ENCODE measurements at regions not wholly inside any gene's neighbourhood (a gene's known extent, or its start where the extent isn't known, plus 50 kb on each side); places are given as distances from the start of the nearest gene placed in this dataset.

DNA sequence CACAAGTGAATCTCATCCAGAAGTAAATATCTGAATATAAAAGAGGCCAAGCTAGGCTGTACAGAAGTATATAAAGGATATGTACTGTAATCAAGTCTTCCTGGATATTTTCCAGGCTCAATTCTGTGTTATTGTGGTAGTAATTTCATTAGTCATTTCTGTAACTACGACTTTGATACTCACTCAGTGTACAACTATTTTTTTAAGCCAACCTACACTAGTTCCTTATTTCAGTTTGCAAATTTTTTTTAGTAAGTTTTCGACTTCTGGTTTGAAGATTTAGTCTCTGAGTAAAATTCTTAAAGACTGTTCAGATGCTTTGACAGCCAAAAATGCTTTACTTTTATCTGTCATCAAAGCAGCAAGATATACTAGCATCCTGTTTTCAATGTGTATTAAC lies 130.8 kb downstream of the CAPZA3 start (continued):
- TF ChIP-seq CBX5 (IDR thresholded peaks at IDR 0.05; ENCODE audit: low read depth) (no peak), STAT1 (conservative IDR thresholded peaks at IDR 0.05) (no peak), GATAD2B (conservative IDR thresholded peaks at IDR 0.05; ENCODE audit: low read depth) (no peak)

DNA sequence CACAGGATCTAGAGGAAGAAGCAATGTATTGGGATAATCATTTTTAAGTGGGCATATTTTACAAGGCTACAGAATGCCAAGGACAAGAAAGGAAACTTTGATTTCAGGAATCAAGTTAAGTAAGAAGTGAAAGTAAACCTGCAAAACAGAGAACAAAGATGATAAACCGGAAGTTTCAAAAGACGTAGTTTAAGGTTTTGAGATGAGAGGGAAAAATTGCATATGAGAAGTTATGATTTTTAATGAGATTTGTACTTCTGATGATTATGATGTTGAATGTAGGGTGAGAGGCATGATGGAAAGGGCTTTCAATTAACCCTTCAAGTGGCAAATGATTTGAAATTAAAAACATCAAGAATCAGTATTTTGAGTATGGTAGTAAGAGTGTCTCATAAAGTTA lies 134.9 kb downstream of the CAPZA3 start:
- ATAC-seq (no peak), FAIRE-seq (no peak), DNase-seq (ENCODE audit: low read depth, low spot score) (no peak)
- Histone ChIP-seq H3K27ac (ENCODE audit: control insufficient read depth, insufficient read depth) (no peak overlapping the region), H3K36me3 (ENCODE audit: control insufficient read depth in 2 of 2, insufficient read depth in 2 of 2, low read length in 1 of 2) (no peaks in the 10 kb centered on the region), H2AFZ (ENCODE audit: control insufficient read depth, low read depth, low read length) (no peak overlapping the region), H3K4me3 (no peak overlapping the region), H3K27me3 (replicated peaks in 1 of 2; ENCODE audit: control insufficient read depth in 2 of 2, insufficient read depth in 2 of 2, low read length in 1 of 2) (no peaks in the 10 kb centered on the region), H3K79me2 (ENCODE audit: control insufficient read depth, insufficient read depth, low read length) (no peaks in the 10 kb centered on the region), H3K4me2 (ENCODE audit: control insufficient read depth, insufficient read depth) (no peak overlapping the region), H3K4me1 (ENCODE audit: control insufficient read depth, insufficient read depth, low read length) (no peaks in the 10 kb centered on the region), H3K9me3 (replicated peaks; ENCODE audit: control insufficient read depth, insufficient read depth, low read length) (no peaks in the 10 kb centered on the region), H4K20me1 (ENCODE audit: control insufficient read depth, insufficient read depth) (no peaks in the 10 kb centered on the region), H3K9ac (ENCODE audit: control insufficient read depth, insufficient read depth, low read length) (no peak overlapping the region)
- no TSS peak for BruUV-seq (replicated peaks)
- RAD21 ChIA-PET (ENCODE audit: unreplicated experiment): no interaction called here
- in situ Hi-C loops (cut with MboI) (no loop called here), intact Hi-C loops (cut with micrococcal nuclease; ENCODE audit: unreplicated experiment) (no loop called here)
- no peak for TF ChIP-seq ZNF24 (IDR thresholded peaks at IDR 0.05)
- TF ChIP-seq, protein P1, sequence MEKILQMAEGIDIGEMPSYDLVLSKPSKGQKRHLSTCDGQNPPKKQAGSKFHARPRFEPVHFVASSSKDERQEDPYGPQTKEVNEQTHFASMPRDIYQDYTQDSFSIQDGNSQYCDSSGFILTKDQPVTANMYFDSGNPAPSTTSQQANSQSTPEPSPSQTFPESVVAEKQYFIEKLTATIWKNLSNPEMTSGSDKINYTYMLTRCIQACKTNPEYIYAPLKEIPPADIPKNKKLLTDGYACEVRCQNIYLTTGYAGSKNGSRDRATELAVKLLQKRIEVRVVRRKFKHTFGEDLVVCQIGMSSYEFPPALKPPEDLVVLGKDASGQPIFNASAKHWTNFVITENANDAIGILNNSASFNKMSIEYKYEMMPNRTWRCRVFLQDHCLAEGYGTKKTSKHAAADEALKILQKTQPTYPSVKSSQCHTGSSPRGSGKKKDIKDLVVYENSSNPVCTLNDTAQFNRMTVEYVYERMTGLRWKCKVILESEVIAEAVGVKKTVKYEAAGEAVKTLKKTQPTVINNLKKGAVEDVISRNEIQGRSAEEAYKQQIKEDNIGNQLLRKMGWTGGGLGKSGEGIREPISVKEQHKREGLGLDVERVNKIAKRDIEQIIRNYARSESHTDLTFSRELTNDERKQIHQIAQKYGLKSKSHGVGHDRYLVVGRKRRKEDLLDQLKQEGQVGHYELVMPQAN (conservative IDR thresholded peaks at IDR 0.05): no peak
- no peak for TF ChIP-seq TBL1XR1 (IDR thresholded peaks at IDR 0.05; ENCODE audit: low read depth, low read length)
- no peak for TF ChIP-seq CBFB (IDR thresholded peaks at IDR 0.05; ENCODE audit: low read depth)
- TF ChIP-seq NFIC (IDR thresholded peaks at IDR 0.05; ENCODE audit: low read depth, low read length): no peak
- TF ChIP-seq ZSCAN29 (IDR thresholded peaks at IDR 0.05): no peak
- TF ChIP-seq CBX3 (IDR thresholded peaks at IDR 0.05; ENCODE audit: borderline replicate concordance, low read depth): no peak
- TF ChIP-seq POLR2A (IDR thresholded peaks at IDR 0.05; ENCODE audit: low read depth, low read length): no peak
- no peak for TF ChIP-seq TARDBP (IDR thresholded peaks at IDR 0.05; ENCODE audit: borderline replicate concordance)
- TF ChIP-seq RCOR1 (conservative IDR thresholded peaks at IDR 0.05; ENCODE audit: low read depth, low read length): no peak
- no peak for TF ChIP-seq FOS (IDR thresholded peaks at IDR 0.05; ENCODE audit: borderline replicate concordance, extremely low read depth, insufficient read length)
- no peak for TF ChIP-seq SMC3 (IDR thresholded peaks at IDR 0.05; ENCODE audit: borderline replicate concordance, low read length)
- no peak for TF ChIP-seq SMAD1 (IDR thresholded peaks at IDR 0.05; ENCODE audit: low read depth, partially characterized antibody)
- no peak for TF ChIP-seq JUNB (IDR thresholded peaks at IDR 0.05)
- CTCF ChIA-PET: no interaction called here
- POLR2A ChIA-PET: no interaction called here
- SMC1A ChIA-PET (ENCODE audit: uncharacterized antibody, unreplicated experiment): no interaction called here
- 22% methylated on average over 2 of the region's 2 CpGs for WGBS (ENCODE audit: insufficient coverage, insufficient replicate concordance, low lambda C conversion rate, missing lambda C conversion rate)

Data from GM12878 (cell line).